ENCODE measurements at regions not wholly inside any gene's neighbourhood (a gene's known extent, or its start where the extent isn't known, plus 50 kb on each side); places are given as distances from the start of the nearest gene placed in this dataset.

GRCh38 chr3:192991356-192991755, 73.7 kb upstream of the MB21D2 start:
- TF ChIP-seq CTCF (conservative IDR thresholded peaks at IDR 0.05; ENCODE audit: low read depth, low read length) (no peak), EZH2 (IDR thresholded peaks at IDR 0.05; ENCODE audit: borderline replicate concordance, low read depth, low read length, poor library complexity, severe bottlenecking) (no peak)

Measured in A673 (cell line).